ENCODE measurements at regions not wholly inside any gene's neighbourhood (a gene's known extent, or its start where the extent isn't known, plus 50 kb on each side); places are given as distances from the start of the nearest gene placed in this dataset.

GRCh38 chr13:106349080-106349931 is 186.2 kb downstream of the EFNB2 start:
- TF ChIP-seq SPI1 (IDR thresholded peaks at IDR 0.05; ENCODE audit: low read depth, low read length): no peak
- TF ChIP-seq PAX5 (IDR thresholded peaks at IDR 0.05; ENCODE audit: insufficient read depth, low read length, severe bottlenecking): no peak
- TF ChIP-seq POLR2A (IDR thresholded peaks at IDR 0.05; ENCODE audit: low read depth, low read length): no peak
- TF ChIP-seq POLR2AphosphoS5 (IDR thresholded peaks at IDR 0.05; ENCODE audit: low read depth, low read length): no peak

Data from GM12891 (cell line).